ENCODE measurements at regions not wholly inside any gene's neighbourhood (a gene's known extent, or its start where the extent isn't known, plus 50 kb on each side); places are given as distances from the start of the nearest gene placed in this dataset.

DNA sequence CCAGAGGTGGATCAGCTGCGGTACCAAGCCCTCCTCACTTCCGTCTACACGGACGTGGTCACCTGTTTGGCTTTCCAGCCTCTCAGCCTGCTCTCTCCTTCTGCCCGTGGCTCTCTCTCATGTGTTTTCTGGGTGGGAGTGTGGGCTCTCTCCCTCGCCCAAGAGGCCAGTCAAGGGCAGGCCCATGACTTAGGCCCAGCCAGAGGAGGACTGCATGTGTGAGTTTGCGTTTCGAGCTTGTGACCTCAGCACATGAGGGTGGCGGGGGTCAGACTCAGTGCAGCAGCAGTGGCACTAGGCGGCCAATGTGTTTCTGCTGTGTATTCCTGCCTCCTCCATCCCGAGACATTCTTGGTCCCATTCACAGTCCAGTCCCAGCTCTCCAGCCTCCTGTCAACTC, 82.5 kb upstream of the SMIM23 start:
- DNase-seq (ENCODE audit: insufficient read length, low spot score): no peak
- FAIRE-seq: no peak
- no peak for TF ChIP-seq POLR2A (IDR thresholded peaks at IDR 0.05; ENCODE audit: low read depth, low read length)

DNA sequence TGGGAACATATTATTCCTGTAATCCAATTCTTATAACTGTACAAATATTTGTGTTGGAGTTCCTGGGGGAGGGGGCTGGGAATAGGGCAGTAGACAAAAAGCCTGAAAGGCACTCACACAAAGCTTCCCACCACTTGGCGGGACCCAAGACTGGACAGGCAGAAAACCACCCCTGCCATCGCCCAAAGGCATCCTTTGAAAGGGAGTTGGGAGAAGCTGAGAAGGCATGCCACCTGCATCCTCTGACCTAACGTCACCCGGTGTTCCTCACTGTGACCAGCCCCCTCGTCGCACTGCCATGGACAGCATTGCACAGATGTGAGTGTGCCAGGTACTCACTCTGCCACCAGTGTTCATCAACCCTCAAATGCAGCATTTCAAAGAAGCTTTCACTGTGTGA, 80.6 kb upstream of the SMIM23 start:
- TF ChIP-seq POLR2A (IDR thresholded peaks at IDR 0.05; ENCODE audit: low read depth, low read length): no peak
- DNase-seq (ENCODE audit: insufficient read length, low spot score): no peak
- FAIRE-seq: no peak

DNA sequence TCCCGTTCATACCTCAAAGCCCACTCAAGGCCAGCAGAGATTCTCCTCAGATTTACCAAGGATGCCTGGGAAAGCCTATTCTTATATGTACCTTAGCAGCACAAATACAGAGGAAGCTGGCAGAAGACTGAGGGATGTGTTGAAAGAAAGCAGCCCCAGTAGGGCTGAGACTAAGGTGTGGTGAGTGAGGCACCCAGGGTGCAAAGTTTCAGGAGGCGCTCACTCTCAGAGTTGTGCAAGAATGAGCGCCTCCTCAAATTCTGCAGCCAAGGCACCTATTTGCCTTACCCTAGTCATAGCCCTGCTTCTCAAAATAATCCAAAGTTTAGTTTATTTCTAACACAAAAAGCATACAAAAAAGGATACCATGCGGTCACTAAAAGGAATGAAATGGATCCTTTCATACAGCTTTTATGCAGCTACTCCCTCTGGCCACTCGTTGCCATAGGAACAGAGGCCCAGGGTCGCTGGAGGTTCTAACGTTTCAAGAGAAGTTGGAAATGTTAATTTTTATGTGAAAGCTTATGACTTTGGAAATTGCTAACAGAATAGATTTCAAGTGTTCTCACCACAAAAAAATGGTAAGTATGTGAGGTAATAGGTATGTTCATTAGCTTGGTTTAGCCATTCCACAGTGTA, 79.7 kb upstream of the SMIM23 start:
- DNase-seq (ENCODE audit: insufficient read length, low spot score) (no peak), FAIRE-seq (no peak)
- no peak for TF ChIP-seq POLR2A (IDR thresholded peaks at IDR 0.05; ENCODE audit: low read depth, low read length)

DNA sequence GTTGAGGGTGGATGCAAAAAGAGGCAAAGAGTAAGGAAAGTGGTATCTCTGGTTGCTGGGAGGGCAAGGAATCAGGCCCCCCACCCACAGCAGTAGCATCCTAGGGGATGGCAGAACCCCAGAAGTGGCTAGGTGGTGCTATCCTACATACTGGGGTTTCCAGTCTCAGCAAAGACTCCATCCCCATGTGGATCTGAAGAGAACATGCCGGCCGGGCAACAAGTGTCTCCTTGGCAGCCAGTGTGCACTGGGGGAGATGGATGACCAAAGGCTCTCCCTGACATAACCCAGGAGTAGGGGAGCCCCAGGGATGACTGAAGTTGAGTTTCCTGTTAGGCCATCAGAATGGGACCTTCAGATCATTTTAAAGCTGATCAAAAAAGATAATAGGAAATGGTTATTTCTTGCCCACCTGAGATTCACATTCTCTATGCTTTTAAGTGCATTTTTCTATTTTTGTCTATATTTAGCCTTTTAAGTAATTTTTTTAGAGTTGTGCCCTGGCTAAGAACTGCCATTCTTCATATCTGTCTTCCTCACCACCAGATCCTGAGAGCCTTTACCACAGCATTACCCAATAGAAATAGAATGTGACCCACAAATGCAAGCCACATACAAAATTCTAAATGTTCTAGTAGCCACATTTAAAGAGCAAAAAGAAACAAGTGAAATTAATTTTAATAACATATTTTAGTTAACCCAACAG, 78.7 kb upstream of the SMIM23 start:
- FAIRE-seq (no peak), DNase-seq (ENCODE audit: insufficient read length, low spot score) (no peak)
- TF ChIP-seq POLR2A (IDR thresholded peaks at IDR 0.05; ENCODE audit: low read depth, low read length): no peak

GRCh38 chr5:171707442-171707792, 78.2 kb upstream of the SMIM23 start:
- DNase-seq (ENCODE audit: insufficient read length, low spot score) (no peak), FAIRE-seq (no peak)
- no peak for TF ChIP-seq POLR2A (IDR thresholded peaks at IDR 0.05; ENCODE audit: low read depth, low read length)

DNA sequence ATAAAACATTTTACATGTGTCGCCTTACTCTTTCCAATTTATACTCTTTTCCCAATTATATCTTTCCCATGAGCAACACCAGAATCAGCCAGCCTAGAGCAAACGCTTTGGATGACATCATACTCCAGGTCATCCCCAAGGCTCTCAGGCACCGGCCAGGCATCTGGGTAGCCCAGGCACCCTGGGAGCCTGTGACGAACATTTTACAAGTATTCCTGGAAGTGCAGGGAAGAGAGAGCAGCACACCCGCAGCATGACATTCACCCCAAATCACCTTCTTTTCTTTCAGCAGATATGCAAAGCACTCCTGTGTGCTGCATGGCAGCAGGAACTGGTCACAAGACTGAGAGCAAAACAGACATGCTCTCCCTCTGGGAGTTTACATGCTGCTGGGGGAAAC, 75.7 kb upstream of the SMIM23 start:
- no peak for TF ChIP-seq POLR2A (IDR thresholded peaks at IDR 0.05; ENCODE audit: low read depth, low read length)
- FAIRE-seq (no peak), DNase-seq (ENCODE audit: insufficient read length, low spot score) (no peak)

DNA sequence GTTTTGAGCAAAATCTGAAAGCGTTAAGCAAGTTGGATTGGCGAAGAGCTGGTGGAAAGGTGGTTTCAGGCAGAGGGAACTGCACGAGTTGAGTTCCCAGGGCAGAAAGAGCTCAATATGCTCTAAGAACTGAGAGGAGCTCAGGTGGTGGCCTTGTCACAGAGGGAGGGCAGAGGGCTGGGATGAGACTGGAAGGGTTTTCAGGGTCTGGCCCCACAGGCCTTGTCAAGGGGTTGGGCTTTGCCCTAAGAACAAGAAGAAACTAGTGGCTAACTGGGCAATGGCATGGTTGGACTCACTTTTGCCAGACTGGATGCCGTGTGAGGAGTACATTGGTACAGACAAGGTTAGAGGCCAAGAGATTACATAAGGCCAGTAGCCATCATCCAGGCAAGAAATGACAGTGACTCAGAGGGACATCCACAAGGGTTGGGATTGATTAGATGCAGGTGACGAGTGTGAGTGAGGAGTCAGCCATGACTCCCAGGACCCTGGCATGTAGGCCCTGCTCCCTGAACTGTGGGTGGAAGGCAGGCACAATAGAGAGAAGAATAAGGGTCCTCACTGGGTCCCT, 75.1 kb upstream of the SMIM23 start:
- FAIRE-seq (no peak), DNase-seq (ENCODE audit: insufficient read length, low spot score) (no peak)
- TF ChIP-seq POLR2A (IDR thresholded peaks at IDR 0.05; ENCODE audit: low read depth, low read length): no peak

DNA sequence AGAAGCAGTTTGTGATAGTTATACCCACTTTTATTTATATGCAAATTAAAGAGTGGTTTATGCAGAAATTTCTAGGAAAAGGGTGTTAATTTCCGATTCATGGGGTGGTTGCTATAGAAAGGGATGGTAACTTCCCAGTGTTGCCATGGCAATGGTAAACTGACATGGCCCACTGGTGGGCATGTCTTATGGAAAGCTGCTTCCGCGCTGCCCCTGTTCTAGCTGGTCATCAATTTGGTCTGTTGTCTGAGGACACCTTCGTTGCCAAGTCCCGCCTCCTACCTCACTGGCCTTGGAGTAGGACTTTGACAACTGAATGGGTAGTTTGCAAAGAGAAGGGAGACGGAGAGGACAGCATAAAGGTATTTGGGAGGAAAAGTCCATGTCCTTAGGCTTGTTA, 74.0 kb upstream of the SMIM23 start:
- TF ChIP-seq POLR2A (IDR thresholded peaks at IDR 0.05; ENCODE audit: low read depth, low read length): no peak
- DNase-seq (ENCODE audit: insufficient read length, low spot score) (no peak), FAIRE-seq (no peak)

DNA sequence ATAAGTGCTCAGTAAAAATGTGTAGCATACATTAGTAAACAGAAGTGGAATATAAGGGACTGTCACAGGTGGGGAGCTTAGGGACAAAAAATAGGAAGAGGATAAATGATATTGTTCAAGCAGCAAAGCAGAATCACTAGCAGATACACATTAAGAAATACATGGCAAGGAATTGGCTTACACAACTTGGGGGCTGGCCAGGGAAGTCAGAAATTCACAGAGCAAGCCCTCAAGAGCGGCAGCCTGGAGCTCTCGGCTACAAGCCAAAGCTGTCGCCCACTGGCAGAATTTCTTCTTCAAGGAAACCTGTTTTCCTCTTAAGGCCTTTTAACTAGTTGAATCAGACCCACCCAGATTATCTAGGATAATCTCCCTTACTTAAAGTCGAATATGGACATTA, 73.0 kb upstream of the SMIM23 start:
- DNase-seq (ENCODE audit: insufficient read length, low spot score): no peak
- TF ChIP-seq POLR2A (IDR thresholded peaks at IDR 0.05; ENCODE audit: low read depth, low read length): no peak
- FAIRE-seq: no peak

DNA sequence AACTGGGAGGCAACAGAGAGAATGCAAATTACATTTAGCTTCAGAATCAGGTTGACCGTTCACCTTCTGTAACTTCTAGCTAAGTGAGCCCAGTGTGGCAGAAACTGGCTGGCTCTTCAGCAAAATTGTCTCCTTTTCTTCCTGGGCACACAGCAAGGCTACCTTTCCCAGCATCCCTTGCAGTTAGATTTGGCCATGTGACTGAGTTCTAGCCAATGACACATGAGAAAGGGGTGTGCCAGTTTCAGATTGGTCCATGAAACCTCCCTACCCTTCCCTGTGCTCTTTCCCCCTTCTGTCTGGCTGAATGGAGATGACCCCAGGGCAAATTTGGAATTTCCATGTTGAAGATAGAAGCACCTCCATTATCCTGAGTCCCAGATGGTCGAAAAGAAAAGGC, 72.5 kb upstream of the SMIM23 start:
- no peak for TF ChIP-seq POLR2A (IDR thresholded peaks at IDR 0.05; ENCODE audit: low read depth, low read length)
- no peak for FAIRE-seq
- no peak for DNase-seq (ENCODE audit: insufficient read length, low spot score)

DNA sequence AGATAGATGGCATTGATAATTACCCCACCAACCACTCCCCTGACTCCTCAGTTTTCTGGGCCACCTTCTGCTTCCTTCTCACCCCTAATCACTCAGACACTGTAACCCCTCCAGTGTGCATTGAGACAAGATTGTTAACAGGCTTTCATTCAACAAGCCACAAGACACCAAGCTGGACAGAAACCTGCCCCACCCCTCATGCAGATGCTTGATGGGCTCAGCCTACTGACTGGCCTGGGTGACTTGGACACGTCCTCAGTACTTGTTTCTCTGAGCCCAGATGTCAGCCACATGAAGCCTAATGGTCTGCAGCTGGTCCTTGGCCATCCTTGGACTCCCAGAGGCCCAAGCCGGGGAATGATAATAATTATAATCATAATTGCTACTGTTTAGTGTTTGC, 71.4 kb upstream of the SMIM23 start:
- FAIRE-seq (no peak), DNase-seq (ENCODE audit: insufficient read length, low spot score) (no peak)
- no peak for TF ChIP-seq POLR2A (IDR thresholded peaks at IDR 0.05; ENCODE audit: low read depth, low read length)

DNA sequence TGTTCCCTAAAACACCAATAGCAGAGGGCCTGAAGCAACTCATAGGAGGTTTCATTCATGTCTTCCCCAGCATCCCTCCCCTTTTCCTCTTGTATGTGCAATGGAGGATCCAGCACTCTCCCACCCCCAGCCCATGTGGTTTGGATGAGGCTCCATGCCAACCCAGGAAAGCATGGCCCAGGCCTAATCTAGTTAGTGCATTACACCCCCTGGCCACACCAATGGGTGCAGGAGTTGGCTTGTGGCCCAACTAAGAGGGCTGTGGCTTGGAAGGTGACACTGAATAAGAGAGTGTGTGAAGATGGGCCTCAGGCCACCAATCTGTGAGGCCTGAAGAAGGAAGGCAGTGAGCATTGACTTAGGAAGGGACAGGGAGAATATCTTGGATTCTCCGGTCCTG, 70.8 kb upstream of the SMIM23 start:
- no peak for TF ChIP-seq POLR2A (IDR thresholded peaks at IDR 0.05; ENCODE audit: low read depth, low read length)
- FAIRE-seq (no peak), DNase-seq (ENCODE audit: insufficient read length, low spot score) (no peak)

DNA sequence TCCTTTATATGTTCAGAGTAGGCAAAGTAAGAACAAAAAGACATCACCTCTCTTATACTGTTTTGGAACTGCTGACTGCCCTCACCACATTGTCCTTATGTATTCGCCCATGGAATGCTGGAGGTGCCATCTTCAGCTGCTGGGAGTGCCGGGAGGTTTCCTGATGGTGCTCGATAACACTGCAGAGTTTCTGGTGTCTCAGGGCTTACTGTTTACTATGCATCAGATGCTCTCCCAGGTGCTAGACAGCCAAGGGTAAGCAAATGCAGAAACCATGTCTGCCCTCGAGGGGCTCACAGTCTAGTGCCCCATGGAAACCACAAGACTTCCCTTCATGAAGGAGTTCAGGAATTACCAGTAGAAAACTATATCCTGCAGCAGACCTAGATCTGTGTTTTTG, 70.1 kb upstream of the SMIM23 start:
- TF ChIP-seq POLR2A (IDR thresholded peaks at IDR 0.05; ENCODE audit: low read depth, low read length): no peak
- FAIRE-seq: no peak
- no peak for DNase-seq (ENCODE audit: insufficient read length, low spot score)

GRCh38 chr5:171720086-171720485, 65.5 kb upstream of the SMIM23 start:
- FAIRE-seq (no peak), DNase-seq (ENCODE audit: insufficient read length, low spot score) (no peak)
- TF ChIP-seq POLR2A (IDR thresholded peaks at IDR 0.05; ENCODE audit: low read depth, low read length): no peak

DNA sequence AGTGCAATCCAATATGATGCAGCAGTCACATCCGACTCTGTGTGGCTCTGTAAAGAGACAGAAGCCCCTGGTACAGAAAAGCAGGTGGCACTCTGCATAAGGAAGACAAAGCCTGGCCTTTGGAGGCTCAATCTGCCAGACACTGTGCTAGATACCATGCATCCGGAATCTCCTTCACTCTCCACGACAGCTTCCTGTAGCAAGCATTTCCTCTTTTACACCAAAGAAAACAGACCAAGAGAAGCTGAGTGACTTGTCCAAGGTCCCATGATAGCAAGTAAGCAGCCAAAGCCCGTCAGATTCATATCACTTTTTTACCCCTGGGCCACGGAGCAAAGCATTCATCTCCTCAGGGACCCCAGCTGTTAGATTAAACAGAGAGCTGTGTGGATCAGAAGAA, 64.2 kb upstream of the SMIM23 start:
- TF ChIP-seq POLR2A (IDR thresholded peaks at IDR 0.05; ENCODE audit: low read depth, low read length): no peak
- no peak for DNase-seq (ENCODE audit: insufficient read length, low spot score)
- no peak for FAIRE-seq
